Inflammatory macrophage treated with lipopolysaccharide for 1 hour (primary cell): ENCODE measurements at regions not wholly inside any gene's neighbourhood (a gene's known extent, or its start where the extent isn't known, plus 50 kb on each side); places are given as distances from the start of the nearest gene placed in this dataset.
A peak's percentile ranks its signal among the peaks of the same experiment; 100 is the strongest.
"Not testable (repeated sequence)": the region's sequence is repeated elsewhere in the genome, so short reads cannot be mapped to it uniquely, and the experiment has no call there.

Source experiments
- DNase-seq, 2 donors: peaks; one replicate each; pipeline ENCODE4 v3.0.0-alpha.2; 2020 to 2022

DNA sequence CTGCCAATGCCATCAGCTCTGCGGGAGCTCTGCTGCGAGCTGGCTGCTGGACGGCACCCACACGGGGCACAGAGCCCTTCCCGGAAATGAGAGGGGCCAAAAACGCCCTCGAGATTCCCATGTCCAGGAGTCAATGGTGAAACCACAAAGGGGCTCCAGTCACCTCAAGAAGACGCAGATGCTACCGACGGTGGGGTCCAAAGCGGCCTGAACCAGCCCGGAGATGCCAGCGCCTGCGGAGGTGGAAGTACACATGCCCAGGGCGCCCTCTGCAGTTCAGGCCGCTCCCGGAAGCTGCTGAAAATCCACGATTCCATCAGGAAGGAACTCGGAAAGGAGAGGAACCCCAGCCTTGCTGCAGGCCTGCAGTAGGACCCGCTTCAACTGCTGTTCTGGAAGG lies 82.4 kb upstream of the SELENOP start:
- DNase-seq = no peak

DNA sequence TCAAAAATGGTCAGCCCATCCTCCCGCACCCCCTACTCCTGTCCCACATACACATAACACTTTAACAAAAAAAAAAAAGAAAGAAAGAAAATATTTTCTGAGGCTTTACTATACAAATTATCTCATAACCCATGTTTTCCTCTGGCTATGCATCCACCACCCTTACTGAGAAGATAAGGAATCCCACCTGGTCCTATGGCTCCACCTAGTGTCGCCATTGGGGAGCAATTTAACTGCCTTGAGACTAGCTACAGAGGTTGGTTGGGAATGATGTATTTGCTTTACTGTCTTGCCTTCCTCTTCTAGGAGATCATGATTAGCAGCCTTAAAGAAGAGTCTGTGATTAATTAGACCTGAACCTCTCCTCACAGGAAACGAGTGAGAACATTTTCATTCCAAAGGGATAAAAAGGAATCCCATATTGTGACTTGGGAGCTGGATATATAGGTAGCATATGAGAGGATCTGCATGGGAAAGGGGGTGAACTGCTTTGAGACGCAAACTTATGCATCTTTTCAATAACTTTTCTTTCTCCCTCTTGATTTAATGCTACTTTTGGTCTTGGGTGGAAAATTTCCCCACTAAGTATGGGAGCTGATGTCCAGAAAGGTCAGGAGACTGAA lies 77.7 kb upstream of the SELENOP start:
- DNase-seq = peak; percentile 38 to 83

DNA sequence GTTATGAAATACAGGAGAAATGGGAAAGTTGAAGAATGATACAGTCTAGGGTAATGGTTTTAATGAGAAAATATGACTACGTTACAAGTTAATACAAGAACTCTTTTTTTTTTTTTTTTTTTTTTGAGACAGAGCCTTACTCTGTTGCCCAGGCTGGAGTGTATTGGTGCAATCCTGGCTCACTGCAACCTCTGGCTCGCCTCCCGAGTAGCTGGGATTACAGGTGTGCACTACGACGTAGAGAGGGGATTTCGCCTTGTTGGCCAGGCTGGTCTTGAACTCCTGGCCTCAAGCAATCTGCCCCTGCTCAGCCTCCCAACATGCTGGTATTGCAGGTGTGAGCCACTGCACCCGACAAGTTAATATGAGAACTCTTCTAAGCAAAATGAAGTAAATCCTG lies 77.1 kb upstream of the SELENOP start:
- DNase-seq = no peak

DNA sequence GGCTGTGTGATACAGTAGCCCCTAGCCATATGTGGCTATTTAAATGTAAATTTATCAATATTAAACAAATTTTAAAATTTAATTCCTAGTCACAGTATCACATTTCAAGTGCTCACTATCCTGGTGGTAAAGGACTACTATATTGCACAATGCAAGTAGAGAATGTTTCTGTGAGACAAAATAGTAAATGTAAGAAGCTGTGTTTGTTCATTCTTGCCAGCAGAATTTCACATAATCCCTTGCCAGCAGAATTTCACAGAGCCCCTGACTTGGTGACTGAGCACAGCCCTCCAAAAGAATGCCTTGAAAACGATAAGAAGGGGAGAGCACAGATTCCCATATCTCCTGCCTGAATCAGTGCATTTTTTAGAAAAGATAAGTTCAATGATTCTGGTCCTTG lies 75.9 kb upstream of the SELENOP start:
- no peak for DNase-seq

DNA sequence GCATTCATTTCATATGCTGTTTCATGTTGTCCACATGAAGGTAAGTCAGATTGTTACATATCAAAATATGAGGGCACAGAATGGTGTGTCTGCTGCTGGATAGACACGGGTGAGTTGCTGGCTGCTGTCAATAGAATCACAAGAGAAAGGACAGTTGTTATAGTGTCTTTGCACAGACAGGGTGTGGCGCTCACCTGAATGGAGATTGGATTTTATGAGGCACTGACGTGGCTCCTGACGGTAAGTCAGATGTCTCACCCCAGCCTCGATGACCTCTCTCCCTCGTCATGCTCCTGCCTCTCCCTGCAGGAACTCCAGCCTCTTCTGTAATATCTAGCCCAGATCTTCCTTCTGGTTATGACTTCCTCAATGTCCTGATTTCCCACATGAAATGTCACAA lies 75.4 kb upstream of the SELENOP start:
- DNase-seq = no peak

DNA sequence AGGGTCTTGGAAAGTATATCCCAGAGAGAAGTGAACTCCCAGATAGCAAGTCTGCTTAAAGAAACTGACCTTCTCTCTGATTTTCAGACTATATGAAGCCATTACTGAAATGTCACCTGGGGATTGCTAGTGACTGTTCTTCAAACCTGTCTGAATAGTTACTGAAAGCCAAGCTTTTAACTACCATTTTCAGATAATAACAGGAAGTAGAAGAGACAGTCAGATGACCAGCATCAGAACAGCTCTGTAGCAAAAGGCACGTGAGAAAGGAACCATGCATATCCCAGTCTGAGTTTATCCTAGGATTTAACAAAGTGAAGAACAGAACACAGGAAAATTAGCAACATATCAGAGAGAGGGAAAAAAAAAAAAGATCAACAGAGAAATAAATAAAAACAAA lies 74.9 kb upstream of the SELENOP start:
- DNase-seq = no peak

DNA sequence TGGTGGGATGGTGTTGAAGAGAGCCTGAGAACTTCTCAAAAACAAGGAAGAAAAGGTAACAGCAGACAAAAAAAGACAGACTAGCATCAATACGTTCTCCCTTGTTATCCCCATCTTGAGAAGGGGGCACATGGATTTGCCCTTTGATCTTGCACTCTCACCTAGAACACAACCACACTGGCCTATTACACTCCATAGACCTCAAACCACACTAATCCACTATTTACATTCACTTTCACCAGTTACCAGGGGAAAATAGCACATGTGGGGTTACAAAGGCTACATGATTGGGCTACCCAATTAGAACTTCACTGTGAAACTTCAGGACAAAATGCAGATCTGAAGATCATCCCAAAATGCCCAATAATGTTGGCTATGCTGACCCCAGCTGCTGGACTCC lies 72.6 kb upstream of the SELENOP start:
- no peak for DNase-seq

DNA sequence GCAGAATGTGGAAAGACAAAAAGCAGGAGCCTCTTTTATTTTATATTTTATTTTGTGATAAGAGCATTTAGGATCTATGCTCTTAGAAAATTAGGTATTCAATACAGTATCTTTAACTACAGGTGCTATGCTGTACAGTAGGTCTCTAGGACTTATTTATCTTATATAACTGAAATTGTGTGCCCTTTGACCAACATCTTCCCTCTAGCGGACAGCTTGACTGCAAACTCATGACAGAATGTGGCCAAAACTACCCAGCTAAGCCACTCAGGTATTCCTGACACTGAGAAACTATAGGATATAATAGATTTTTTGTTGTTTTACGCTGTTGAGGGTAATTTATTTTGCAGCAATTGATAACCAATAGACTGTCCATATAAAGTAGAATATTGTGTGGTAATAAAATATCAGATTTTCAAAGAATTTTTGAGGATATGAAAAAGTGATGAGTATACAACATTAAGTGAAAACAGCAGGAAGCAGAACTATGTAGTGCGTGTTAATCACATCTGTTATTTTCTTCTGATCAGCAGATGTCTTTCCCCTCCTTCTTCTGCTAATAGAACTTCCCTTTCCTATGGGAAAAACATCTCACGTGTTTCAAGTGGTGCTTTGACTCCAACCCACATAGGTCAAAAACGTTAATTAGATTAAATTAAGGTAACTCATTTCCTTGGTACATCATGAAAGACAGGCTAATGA lies 69.9 kb upstream of the SELENOP start:
- DNase-seq = no peak

DNA sequence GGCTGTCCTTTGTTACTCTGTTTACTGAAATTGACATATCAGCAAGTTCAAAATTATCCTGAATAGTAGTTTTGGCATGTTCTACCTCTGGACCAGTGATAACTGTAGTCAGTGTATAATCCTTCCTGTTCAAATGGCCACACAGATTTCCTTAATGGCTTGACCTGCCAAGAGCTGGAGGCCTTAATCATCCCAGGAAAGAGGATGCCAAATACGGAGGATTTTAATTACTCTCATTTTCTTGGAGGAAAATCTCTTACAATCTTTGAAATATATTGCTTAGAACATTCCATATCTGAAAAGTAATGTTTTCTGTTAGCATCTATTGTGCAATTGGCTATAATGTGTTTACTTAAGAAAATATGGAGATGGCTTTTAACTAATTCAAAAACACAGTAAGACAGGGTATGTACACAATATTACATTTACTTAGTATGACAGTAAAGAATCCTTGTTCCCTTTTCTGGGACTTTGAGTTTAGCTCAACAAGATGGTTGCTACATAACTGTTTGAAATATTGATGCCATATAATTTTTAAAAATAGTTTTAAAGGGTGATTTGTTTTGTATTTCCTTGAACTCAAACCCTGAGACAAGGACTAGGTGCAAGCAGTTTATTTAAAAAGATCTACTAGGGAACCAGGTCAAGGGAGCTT lies 68.9 kb upstream of the SELENOP start:
- DNase-seq = no peak

DNA sequence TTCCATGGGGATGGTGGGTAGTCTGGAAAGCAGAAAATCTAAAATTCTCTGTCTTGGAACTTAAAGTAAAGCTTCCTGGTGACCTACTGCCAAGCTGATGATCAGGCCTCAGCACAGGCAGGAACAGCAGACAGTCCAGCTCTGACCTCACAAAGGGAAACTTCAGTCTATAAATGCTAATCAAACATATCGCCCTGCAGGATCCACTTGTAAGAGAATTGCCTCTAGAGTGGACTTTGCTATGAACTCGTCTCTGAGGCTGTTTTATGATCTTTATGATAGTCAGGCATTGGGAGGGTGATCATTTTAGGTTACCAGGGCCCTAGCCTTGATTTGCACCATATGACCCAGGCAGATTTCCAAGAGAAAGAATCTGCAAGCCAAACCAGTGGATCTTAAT lies 67.6 kb upstream of the SELENOP start:
- DNase-seq = no peak

DNA sequence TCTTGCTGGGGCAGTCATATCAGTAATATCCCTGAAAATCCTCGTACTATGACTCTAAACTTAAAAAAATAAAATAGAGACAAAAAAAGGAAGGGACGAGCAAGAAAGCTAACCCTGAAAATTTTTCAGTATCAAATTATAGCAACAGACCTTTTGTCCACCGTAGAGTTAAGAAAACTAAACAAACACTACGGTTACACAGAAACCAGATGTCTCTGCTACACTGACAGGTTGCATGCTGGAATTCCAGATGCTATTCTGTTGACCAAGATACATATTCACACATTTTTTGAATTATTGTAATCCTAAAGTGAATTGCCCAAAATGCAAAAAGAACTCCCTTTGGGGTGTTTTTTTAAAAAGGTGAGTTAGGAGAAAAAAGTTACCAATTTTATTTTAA lies 66.9 kb upstream of the SELENOP start:
- DNase-seq = no peak

DNA sequence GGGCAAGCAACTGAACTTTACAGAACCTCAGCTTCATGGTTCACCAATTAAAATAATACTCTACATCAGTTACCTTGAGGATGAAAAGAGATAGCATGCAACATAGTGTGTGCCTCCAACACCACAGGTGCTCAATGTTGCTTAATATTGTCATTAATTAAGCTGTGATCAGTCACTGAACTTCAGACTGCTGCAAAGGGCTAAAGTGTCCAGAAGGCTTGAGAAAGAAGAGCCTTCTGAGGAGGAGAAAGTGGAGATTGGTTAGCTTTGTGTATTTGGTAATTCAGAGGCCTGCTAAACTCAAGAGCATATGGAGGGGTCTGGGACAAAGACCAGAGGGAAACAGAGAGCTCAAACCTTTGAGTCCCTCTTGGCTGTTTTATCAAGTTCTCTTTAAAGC lies 66.3 kb upstream of the SELENOP start:
- no peak for DNase-seq

DNA sequence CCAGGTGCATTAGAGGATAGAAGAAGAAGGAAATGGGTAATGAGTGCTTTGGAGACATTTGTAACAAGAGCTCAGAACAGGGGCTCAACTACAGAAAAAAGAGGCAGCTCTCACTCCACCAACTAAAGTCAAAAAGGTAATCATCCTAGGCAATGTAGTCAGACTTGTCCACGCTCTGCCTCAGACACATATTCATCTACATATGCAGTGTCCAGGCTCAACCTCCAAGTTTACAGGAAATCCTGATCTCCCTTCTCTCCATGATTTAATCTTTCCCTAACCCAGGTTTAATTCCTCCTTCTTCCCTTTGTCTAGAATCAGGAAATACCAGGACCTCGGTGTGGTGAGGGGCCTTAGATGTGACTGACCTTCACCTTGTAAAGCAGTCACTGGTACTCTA lies 65.7 kb upstream of the SELENOP start:
- no peak for DNase-seq

DNA sequence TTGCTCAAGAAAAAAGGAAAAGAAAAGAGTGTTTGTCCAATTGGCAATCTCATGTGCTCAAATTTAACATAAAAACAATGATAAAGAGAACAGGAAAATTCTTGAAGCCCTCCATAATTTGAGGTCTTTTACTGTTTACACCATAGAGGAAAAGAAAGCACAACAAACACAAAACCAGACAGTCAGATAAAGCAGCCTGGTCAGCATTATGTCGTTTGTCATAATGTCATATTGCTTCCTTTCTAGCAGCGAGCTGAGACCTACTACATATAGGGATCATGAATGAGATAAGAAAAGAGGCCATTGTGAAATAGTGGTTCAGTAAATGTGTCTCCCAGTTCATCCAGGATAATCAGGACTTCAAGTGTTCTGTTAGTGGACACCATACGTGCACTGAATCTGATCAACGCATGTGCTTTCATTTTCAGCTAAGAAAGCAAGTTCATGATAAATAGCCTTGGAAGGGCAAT lies 64.7 kb upstream of the SELENOP start:
- DNase-seq = no peak

DNA sequence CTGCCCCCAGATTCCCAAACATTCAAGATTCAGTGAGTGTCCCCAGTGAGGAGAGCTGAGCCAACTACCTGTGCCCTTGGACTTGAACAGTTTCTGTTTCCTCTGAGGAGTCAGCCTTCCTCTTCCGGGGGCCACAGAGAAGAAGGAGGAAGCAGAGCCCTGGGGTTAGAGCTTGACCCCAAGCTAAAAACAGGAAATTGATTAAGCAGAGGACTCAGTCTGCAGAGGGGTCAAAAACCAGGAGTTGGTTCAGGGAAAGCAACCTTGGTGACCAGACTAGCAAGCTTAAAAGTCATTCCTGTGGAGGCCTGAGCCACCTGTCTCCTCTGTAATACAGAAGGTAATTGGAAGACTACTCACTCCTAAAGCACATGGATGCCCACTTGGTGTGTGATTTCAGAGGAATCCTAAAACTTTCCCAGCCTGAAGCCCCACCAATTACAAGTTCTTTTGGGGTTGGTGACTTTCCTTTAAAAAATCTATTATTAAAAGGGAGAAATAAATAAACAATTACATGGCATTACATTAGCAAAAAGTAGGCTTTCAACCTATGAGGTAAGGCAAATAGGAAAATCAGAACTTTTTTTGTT lies 64.2 kb upstream of the SELENOP start:
- peak; percentile 9 to 11 for DNase-seq

DNA sequence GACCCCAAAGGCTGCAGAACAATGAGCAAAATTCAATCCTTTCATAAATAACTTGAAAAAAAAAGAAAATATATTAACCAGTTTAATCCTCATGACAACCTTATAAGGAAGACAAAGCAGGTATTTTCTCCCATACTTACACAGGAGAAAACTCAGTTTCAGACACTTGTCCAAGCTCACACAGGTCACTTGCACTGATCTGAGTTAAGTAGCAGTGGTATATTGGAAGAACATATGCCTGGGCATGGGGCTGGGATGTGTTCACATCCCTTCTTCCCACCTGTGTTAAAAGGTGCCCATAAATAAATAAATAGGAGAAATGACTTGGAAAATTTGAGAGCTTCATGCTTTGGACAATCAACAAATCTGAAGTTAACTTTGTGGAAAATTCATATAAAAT lies 63.5 kb upstream of the SELENOP start:
- no peak for DNase-seq

DNA sequence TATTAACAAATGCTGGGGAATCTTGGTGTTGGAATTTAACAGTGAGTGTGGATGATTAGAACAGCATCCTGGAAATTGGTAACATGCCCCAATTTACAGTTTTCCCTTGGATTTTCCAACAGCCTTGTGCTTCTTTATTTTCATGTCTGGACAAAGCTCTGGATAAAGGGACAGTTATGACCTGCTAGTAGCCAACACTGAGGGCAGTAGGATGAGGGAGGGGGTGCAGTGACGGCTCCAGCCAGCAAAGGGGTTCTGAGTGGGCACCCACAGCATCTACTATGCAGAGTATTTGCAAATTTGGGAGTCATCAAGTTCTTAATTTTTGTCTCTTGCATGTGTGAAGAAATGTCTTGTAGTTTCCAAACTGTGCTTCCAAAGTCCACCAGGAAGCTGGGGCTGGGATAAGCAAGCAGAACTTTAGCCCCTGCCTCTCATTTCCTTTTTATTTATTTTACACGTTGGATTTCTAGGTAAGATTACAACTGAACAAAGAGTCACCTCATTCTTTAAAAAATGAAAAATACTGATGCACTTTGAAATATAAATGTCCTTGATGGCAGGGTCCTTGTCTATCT lies 63.0 kb upstream of the SELENOP start:
- no peak for DNase-seq

DNA sequence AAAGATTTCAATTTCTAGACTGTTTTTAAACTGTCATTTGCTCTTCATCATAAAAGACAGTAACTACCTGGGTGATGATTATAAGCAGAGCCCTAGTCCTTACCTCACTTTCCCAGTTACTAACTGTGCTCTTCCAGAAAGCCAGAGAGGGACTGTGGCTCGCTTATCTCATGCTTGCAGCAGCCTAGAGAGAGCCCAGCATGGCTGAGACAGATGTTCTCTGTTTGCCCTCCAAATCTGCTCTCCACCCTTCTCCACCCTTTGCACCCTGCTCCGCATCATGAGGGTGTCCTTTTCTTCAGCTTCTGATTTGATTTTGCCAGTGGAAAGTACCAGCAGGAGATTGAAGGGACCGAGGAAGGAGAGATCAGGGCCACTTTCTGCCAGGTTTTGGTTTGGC lies 61.2 kb upstream of the SELENOP start:
- no peak for DNase-seq

DNA sequence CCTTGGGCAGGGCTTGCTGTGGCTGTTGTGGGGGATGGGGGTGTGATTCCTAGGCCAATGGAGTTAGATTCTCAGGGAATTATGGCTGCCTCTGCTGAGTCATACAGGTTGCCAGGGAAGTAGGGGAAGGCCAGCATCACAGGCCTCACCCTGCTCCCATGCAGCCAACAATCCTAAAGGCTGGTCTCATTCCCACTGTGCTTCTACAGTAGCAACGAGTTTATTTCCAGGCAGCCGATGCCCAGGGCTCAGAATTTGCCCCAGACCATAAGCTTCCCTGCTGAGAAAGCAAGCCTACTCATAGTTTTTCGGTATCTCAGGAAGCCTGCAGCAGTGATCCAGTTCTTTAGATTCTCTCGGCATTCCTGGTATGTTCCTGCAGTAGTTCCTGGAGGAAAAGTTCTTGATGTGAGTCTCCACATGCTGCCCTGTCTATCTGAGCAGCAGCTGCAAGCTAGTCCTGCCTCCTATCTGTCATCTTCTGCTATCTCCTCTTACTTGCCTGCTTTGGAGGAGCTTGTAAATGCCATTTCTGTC lies 59.3 kb upstream of the SELENOP start:
- no peak for DNase-seq

DNA sequence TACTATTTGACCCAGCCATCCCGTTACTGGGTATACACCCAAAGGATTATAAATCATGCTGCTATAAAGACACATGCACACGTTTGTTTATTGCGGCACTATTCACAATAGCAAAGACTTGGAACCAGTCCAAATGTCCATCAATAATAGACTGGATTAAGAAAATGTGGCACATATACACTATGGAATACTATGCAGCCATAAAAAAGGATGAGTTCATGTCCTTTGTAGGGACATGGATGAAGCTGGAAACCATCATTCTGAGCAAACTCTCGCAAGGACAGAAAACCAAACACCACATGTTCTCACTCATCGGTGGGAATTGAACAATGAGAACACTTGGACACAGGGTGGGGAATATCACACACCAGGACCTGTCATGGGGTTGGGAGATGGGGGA lies 56.7 kb upstream of the SELENOP start:
- DNase-seq = not testable (repeated sequence)

DNA sequence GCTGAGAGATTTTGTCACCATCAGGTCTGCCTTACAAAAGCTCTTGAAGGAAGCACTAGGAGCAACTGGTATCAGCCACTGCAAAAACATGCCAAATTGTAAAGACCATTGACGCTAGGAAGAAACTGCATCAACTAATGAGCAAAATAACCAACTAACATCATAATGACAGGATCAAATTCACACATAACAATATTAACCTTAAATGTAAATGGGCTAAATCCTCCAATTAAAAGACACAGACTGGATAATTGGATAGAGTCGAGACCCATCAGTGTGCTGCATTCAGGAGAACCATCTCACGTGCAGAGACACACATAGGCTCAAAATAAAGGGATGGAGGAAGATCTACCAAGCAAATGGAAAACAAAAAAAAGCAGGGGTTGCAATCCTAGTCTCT lies 53.1 kb upstream of the SELENOP start:
- DNase-seq = not testable (repeated sequence)
